Type B pancreatic cell (in vitro differentiated cells): ENCODE measurements at regions not wholly inside any gene's neighbourhood (a gene's known extent, or its start where the extent isn't known, plus 50 kb on each side); places are given as distances from the start of the nearest gene placed in this dataset.
"Not testable (repeated sequence)": the region's sequence is repeated elsewhere in the genome, so short reads cannot be mapped to it uniquely, and the experiment has no call there.

Experiments used
- DNase-seq: peaks from one replicate; pipeline ENCODE4 v3.0.0; 2021; ENCODE audit warnings: mixed read lengths; ENCODE audit not compliant: unreplicated experiment; ENCODE audit errors: extremely low spot score
- H3K27ac Mint-ChIP-seq: 2 replicates; pipeline ENCODE4 v1.8.0; 2021; ENCODE audit warnings: mild to moderate bottlenecking, mixed read lengths
- H3K27me3 Mint-ChIP-seq: 2 replicates; pipeline ENCODE4 v1.8.0; 2021; ENCODE audit warnings: mixed read lengths
- H3K36me3 Mint-ChIP-seq: 2 replicates; pipeline ENCODE4 v1.8.0; 2021; ENCODE audit warnings: mixed read lengths
- H3K4me1 Mint-ChIP-seq: one replicate; pipeline ENCODE4 v1.8.0; 2021; ENCODE audit warnings: mixed read lengths; ENCODE audit not compliant: unreplicated experiment
- H3K4me3 Mint-ChIP-seq: 2 replicates; pipeline ENCODE4 v1.8.0; 2021; ENCODE audit warnings: mild to moderate bottlenecking, mixed read lengths
- H3K9me3 Mint-ChIP-seq: 2 replicates; pipeline ENCODE4 v1.8.0; 2021; ENCODE audit warnings: mixed read lengths
- TF ChIP-seq, protein P1 (sequence below): fragments of 200-600 bp; sonication (generic); conservative IDR thresholded peaks from 2 replicates; pipeline ENCODE4 v1.5.0; 2021; ENCODE audit warnings: antibody characterized with exemption, mild to moderate bottlenecking

DNA sequence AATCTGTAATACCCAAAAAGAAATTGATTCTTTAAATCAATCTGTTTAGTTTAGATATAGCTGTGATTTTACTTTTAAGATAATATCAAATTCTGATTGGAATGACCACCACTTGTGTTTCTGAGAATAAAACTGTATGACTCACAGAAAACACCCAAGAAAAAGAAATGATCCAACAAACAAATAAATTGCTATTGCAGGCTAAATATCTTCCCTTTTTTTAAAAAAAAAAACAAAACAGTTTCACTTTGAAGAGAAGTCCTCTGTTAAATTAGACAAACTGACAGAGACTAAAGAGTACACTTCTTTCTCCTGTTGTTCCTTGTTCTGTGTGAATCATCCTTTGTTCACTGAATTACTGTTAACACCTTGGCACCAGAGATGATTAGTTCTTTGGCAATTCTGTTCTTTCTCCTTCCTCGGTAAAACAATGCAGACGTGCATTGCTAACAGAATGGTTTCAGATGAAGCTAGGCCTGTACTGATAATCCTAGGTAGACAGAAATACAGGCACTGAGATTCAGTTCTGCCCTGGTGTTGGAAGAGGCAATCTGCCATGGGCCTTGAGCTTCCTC, 895.2 kb upstream of the CITED2 start:
- no peaks in the 10 kb centered on the region for H3K9me3 Mint-ChIP-seq
- no peaks in the 10 kb centered on the region for H3K4me1 Mint-ChIP-seq
- no peaks in the 10 kb centered on the region for H3K36me3 Mint-ChIP-seq
- no peak for DNase-seq
- no peaks in the 10 kb centered on the region for H3K27me3 Mint-ChIP-seq
- no peak overlapping the region for H3K4me3 Mint-ChIP-seq
- H3K27ac Mint-ChIP-seq = no peak overlapping the region
- TF ChIP-seq, protein P1, sequence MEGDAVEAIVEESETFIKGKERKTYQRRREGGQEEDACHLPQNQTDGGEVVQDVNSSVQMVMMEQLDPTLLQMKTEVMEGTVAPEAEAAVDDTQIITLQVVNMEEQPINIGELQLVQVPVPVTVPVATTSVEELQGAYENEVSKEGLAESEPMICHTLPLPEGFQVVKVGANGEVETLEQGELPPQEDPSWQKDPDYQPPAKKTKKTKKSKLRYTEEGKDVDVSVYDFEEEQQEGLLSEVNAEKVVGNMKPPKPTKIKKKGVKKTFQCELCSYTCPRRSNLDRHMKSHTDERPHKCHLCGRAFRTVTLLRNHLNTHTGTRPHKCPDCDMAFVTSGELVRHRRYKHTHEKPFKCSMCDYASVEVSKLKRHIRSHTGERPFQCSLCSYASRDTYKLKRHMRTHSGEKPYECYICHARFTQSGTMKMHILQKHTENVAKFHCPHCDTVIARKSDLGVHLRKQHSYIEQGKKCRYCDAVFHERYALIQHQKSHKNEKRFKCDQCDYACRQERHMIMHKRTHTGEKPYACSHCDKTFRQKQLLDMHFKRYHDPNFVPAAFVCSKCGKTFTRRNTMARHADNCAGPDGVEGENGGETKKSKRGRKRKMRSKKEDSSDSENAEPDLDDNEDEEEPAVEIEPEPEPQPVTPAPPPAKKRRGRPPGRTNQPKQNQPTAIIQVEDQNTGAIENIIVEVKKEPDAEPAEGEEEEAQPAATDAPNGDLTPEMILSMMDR = no peak

- no peaks in the 10 kb centered on the region for H3K27me3 Mint-ChIP-seq
- H3K9me3 Mint-ChIP-seq = peaks cover 12% of the 10 kb centered on the region
- no peak for DNase-seq
- no peak overlapping the region for H3K27ac Mint-ChIP-seq
- no peaks in the 10 kb centered on the region for H3K36me3 Mint-ChIP-seq
- TF ChIP-seq, protein P1 = no peak
- no peaks in the 10 kb centered on the region for H3K4me1 Mint-ChIP-seq
- H3K4me3 Mint-ChIP-seq = no peak overlapping the region
Observed at GRCh38 chr6:140264431-140264830, 890.0 kb upstream of the CITED2 start.

DNA sequence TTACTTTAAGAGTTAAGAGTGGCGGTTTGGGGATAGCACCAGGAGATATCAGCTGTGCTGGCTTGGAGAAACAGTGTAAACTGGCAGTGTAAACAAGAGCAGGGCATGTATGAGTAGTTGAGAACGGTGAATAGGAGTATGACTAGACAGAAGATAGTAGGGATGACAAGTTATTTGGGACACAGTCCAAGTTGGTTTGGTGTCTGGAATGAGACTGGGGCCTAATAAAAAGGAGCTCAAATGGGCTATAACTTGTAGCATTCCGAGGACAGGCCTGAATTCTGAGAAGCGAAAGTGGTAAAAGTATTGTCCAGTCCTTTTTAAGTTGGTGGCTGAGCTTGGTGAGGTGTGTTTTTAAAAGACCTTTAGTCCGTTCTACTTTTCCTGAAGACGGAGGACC, 883.9 kb upstream of the CITED2 start:
- not testable (repeated sequence) for H3K4me1 Mint-ChIP-seq

GRCh38 chr6:140256248-140256647, 881.8 kb upstream of the CITED2 start:
- no peaks in the 10 kb centered on the region for H3K36me3 Mint-ChIP-seq
- no peaks in the 10 kb centered on the region for H3K4me1 Mint-ChIP-seq
- no peak overlapping the region for H3K4me3 Mint-ChIP-seq

More for the DNA sequence above, 883.9 kb upstream of the CITED2 start:
- H3K36me3 Mint-ChIP-seq, H3K27me3 Mint-ChIP-seq, H3K4me3 Mint-ChIP-seq, H3K27ac Mint-ChIP-seq, DNase-seq: not testable (repeated sequence)
- peaks cover 13% of the 10 kb centered on the region for H3K9me3 Mint-ChIP-seq

DNA sequence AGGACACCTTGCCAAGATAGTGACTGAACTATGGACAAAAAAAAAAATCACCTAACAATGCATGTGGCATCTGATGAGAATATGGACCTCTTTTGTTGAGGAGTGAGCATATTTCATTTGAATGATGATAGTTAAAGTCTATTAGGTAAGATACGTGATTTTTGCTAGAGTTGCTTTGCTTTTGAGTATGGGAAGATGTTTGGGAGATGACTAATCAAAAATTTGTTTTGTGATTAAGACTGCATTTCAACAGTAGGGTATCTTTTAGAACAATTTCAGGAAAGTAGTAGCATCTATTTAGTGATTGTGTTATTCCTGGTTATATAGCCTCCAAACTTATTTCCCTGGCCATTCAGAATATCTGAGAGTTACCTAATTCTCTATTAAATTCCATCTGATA, 878.6 kb upstream of the CITED2 start:
- H3K4me3 Mint-ChIP-seq = no peak overlapping the region
- H3K4me1 Mint-ChIP-seq = no peaks in the 10 kb centered on the region
- no peaks in the 10 kb centered on the region for H3K9me3 Mint-ChIP-seq

More at GRCh38 chr6:140256248-140256647, 881.8 kb upstream of the CITED2 start:
- no peaks in the 10 kb centered on the region for H3K27me3 Mint-ChIP-seq
- H3K9me3 Mint-ChIP-seq = peaks cover 7% of the 10 kb centered on the region
- no peak overlapping the region for H3K27ac Mint-ChIP-seq
- no peak for DNase-seq
- TF ChIP-seq, protein P1 = no peak

GRCh38 chr6:140252099-140252498, 877.7 kb upstream of the CITED2 start:
- no peak for DNase-seq
- Mint-ChIP-seq H3K27me3 (no peaks in the 10 kb centered on the region), H3K36me3 (no peaks in the 10 kb centered on the region), H3K4me1 (no peaks in the 10 kb centered on the region), H3K9me3 (no peaks in the 10 kb centered on the region), H3K27ac (no peak overlapping the region), H3K4me3 (no peak overlapping the region)
- TF ChIP-seq, protein P1 = no peak

More for the DNA sequence above, 878.6 kb upstream of the CITED2 start:
- TF ChIP-seq, protein P1 = no peak
- Mint-ChIP-seq H3K36me3 (no peaks in the 10 kb centered on the region), H3K27ac (no peak overlapping the region), H3K27me3 (no peaks in the 10 kb centered on the region)
- DNase-seq = no peak
